HEK293T (cell line): ENCODE measurements at regions not wholly inside any gene's neighbourhood (a gene's known extent, or its start where the extent isn't known, plus 50 kb on each side); places are given as distances from the start of the nearest gene placed in this dataset.

Experiments used
- CTCF ChIA-PET: fragments of 350-600 bp; formaldehyde crosslinking; extraction: SDS; loops from one replicate; lab custom pipeline; 2021; ENCODE audit warnings: antibody characterized with exemption, inconsistent platforms; lab: Yijun Ruan, JAX
- POLR2A ChIA-PET: fragments of 350-600 bp; formaldehyde crosslinking; extraction: SDS; loops from one replicate; lab custom pipeline; 2020; ENCODE audit warnings: antibody characterized with exemption, inconsistent platforms; lab: Yijun Ruan, JAX
- DNase-seq: peaks from one replicate; pipeline ENCODE4 v3.0.0; 2012; ENCODE audit warnings: mixed read lengths; ENCODE audit errors: extremely low spot score
- ARNT ChIP-seq: fragments of 450-650 bp; IDR thresholded peaks from 2 replicates; pipeline ENCODE4 v1.6.1; 2017; ENCODE audit warnings: mild to moderate bottlenecking
- BHLHE40 ChIP-seq: fragments of 450-650 bp; IDR thresholded peaks from 2 replicates; pipeline ENCODE4 v1.6.1; 2016; ENCODE audit warnings: mild to moderate bottlenecking, moderate library complexity, borderline replicate concordance
- CTBP1 ChIP-seq: fragments of 450-650 bp; IDR thresholded peaks from 2 replicates; pipeline ENCODE4 v1.6.1; 2016; ENCODE audit warnings: borderline replicate concordance
- ELF4 ChIP-seq: fragments of 450-650 bp; IDR thresholded peaks from 2 replicates; pipeline ENCODE4 v1.6.1; 2017; ENCODE audit warnings: antibody characterized with exemption
- FOXA1 ChIP-seq: fragments of 450-650 bp; IDR thresholded peaks from 2 replicates; pipeline ENCODE4 v1.6.1; 2016; ENCODE audit warnings: mild to moderate bottlenecking
- FOXK2 ChIP-seq: fragments of 450-650 bp; IDR thresholded peaks from 2 replicates; pipeline ENCODE4 v1.6.1; 2016; ENCODE audit warnings: mild to moderate bottlenecking
- FOXM1 ChIP-seq: fragments of 450-650 bp; IDR thresholded peaks from 2 replicates; pipeline ENCODE4 v1.6.1; 2017; ENCODE audit warnings: mild to moderate bottlenecking, borderline replicate concordance
- HDGF ChIP-seq: fragments of 450-650 bp; IDR thresholded peaks from 2 replicates; pipeline ENCODE4 v1.6.1; 2017; ENCODE audit warnings: antibody characterized with exemption, borderline replicate concordance
- L3MBTL2 ChIP-seq: fragments of 450-650 bp; conservative IDR thresholded peaks from 2 replicates; pipeline ENCODE4 v1.6.1; 2016; ENCODE audit warnings: mild to moderate bottlenecking
- LEF1 ChIP-seq: fragments of 450-650 bp; IDR thresholded peaks from 2 replicates; pipeline ENCODE4 v1.6.1; 2017; ENCODE audit warnings: mild to moderate bottlenecking, borderline replicate concordance
- NFRKB ChIP-seq: fragments of 450-650 bp; IDR thresholded peaks from 2 replicates; pipeline ENCODE4 v1.6.1; 2016; ENCODE audit warnings: mild to moderate bottlenecking, moderate library complexity
- SP1 ChIP-seq: fragments of 450-650 bp; IDR thresholded peaks from 2 replicates; pipeline ENCODE4 v1.6.1; 2017
- SUZ12 ChIP-seq: fragments of 450-650 bp; IDR thresholded peaks from 2 replicates; pipeline ENCODE4 v1.6.1; 2016; ENCODE audit warnings: mild to moderate bottlenecking
- TARDBP ChIP-seq: fragments of 450-650 bp; IDR thresholded peaks from 2 replicates; pipeline ENCODE4 v1.6.1; 2016
- ZNF384 ChIP-seq: fragments of 450-650 bp; IDR thresholded peaks from 2 replicates; pipeline ENCODE4 v1.6.1; 2016
- TF ChIP-seq, protein P1 (sequence below): fragments of 450-650 bp; IDR thresholded peaks from 2 replicates; pipeline ENCODE4 v1.6.1; 2016

DNA sequence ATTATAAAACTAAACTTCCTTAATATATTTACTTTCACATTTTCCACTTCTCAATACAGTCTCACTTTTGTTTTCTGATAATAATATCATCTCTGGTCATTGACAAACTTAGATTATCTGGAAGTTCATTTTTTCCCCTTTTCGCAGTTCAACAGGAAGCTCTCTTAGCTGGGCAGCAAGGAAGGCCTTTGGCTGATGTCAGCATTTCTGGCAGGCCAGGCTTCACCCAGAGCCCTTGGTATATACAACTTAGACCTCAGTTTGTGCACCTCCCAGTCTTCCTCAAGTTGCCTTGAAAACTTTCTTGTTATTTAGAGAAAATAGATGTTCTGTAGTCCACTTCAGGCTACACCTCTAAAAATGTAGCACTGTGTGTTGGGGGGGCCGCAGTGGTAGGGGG is 1103.6 kb downstream of the AMY1C start:
- DNase-seq = no peak
- TF ChIP-seq TARDBP (no peak), ARNT (no peak), HDGF (no peak), L3MBTL2 (no peak), CTBP1 (no peak), FOXA1 (no peak), SUZ12 (no peak), BHLHE40 (no peak), FOXM1 (no peak), FOXK2 (no peak), NFRKB (no peak), ELF4 (no peak), ZNF384 (no peak), LEF1 (no peak), SP1 (no peak)
- TF ChIP-seq, protein P1, sequence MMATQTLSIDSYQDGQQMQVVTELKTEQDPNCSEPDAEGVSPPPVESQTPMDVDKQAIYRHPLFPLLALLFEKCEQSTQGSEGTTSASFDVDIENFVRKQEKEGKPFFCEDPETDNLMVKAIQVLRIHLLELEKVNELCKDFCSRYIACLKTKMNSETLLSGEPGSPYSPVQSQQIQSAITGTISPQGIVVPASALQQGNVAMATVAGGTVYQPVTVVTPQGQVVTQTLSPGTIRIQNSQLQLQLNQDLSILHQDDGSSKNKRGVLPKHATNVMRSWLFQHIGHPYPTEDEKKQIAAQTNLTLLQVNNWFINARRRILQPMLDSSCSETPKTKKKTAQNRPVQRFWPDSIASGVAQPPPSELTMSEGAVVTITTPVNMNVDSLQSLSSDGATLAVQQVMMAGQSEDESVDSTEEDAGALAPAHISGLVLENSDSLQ = no peak
- ChIA-PET CTCF (interaction anchor here (0.6 kb wide), 1 partner anchor 997 kb away, joined by 3 read pairs; no protein-coding TSS in a partner anchor), POLR2A (no interaction called here)

DNA sequence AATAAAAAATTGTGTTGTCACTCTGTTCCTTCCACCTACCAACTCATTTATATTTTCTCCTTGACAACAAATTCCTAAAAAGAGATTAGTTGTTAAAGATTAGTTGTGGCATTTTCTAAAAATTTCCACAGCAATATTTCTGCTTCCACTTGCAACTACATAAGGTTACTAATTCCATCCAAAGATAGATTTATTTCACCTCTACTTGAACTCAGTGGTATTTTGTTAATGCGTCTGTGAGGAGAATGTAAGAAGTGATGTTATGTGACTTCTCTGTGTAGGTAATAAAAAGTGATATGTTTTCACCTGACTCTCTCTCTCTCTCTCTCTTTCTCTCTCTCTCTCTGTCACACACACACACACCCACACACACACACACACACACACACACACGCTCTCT is 1104.8 kb downstream of the AMY1C start:
- POLR2A ChIA-PET = no interaction called here
- TF ChIP-seq FOXA1 (no peak), ELF4 (no peak), BHLHE40 (no peak), CTBP1 (no peak), FOXK2 (no peak), LEF1 (no peak), ZNF384 (no peak), FOXM1 (no peak), ARNT (no peak), TARDBP (no peak), SUZ12 (no peak), NFRKB (no peak), SP1 (no peak), HDGF (no peak), L3MBTL2 (no peak)
- TF ChIP-seq, protein P1 = no peak
- no peak for DNase-seq
- CTCF ChIA-PET = interaction anchor here (0.7 kb wide), 1 partner anchor 267 kb away, joined by 5 read pairs; no protein-coding TSS in a partner anchor

DNA sequence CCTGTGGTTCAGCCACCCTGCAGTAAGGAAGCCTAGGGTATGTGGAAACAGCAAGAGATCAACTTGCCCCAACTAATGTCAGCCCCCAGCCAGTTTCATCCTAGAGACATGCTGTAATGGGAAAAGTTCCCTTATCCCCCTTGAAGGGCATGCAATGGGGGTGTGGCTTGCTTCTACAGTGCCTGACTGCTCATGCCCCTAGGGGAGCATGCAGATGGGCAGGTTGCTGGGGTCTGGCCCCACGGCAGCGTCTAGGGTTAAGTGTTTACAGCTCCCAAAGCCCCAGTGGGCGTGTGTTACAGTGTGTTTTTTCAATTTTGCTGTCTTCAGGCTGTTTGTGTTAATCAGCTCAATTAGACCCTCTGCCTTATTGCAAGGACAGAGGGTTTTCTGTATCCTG is 1105.9 kb downstream of the AMY1C start:
- ChIA-PET POLR2A (no interaction called here), CTCF (no interaction called here)
- no peak for DNase-seq
- TF ChIP-seq HDGF = no peak
- no peak for TF ChIP-seq SUZ12
- TF ChIP-seq CTBP1 = no peak
- TF ChIP-seq L3MBTL2 = no peak
- no peak for TF ChIP-seq BHLHE40
- no peak for TF ChIP-seq SP1
- TF ChIP-seq TARDBP = no peak
- TF ChIP-seq, protein P1 = no peak
- TF ChIP-seq NFRKB = no peak
- no peak for TF ChIP-seq FOXM1
- no peak for TF ChIP-seq ZNF384
- no peak for TF ChIP-seq ELF4
- TF ChIP-seq FOXA1 = no peak
- no peak for TF ChIP-seq FOXK2
- TF ChIP-seq ARNT = no peak

DNA sequence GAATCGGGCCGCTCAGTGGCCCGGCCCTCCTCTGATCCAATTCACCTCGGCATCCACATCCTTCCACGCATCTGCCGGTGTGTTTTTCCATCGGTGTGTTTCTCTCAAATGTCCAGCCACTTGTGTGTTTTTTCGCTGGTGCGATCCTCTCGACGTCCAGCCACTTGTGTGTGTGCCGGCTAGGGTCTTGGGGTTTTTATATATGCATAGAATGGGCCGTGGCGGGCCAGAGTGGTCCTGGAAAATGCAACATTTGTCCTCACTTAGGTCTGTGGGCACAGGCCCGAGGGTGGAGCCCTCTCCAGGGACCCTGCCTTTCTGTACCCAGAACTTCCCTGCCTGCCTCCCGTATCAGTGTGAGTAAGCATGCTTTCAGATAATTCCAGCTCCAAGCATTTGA is 1106.4 kb downstream of the AMY1C start:
- ChIA-PET POLR2A (no interaction called here), CTCF (no interaction called here)
- DNase-seq = no peak
- TF ChIP-seq, protein P1 = no peak
- no peak for TF ChIP-seq HDGF
- TF ChIP-seq ARNT = no peak
- no peak for TF ChIP-seq L3MBTL2
- TF ChIP-seq FOXM1 = no peak
- TF ChIP-seq ZNF384 = no peak
- no peak for TF ChIP-seq NFRKB
- no peak for TF ChIP-seq SP1
- no peak for TF ChIP-seq LEF1
- no peak for TF ChIP-seq TARDBP
- TF ChIP-seq BHLHE40 = no peak
- no peak for TF ChIP-seq ELF4

DNA sequence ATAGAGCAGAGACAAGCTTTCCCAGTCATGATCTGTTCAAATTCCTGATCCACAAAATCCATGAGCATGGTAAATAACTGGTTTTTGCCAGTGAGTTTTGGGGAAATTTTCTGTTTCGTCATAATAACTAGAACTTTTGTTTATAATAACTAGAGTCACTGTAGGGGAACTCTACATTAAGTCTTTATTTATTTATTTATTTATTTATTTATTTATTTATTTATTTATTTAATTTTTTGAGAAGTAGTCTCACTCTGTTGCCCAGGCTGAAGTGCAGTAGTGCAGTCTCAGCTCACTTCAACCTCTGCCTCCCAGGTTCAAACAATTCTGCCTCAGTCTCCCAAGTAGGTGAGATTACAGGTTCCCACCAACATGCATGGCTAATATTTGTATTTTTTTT is 1106.8 kb downstream of the AMY1C start:
- DNase-seq = no peak
- ChIA-PET POLR2A (no interaction called here), CTCF (no interaction called here)
- TF ChIP-seq L3MBTL2 (no peak), FOXK2 (no peak), FOXA1 (no peak), NFRKB (no peak), ZNF384 (no peak), FOXM1 (no peak), CTBP1 (no peak), ELF4 (no peak), HDGF (no peak), SUZ12 (no peak), BHLHE40 (no peak), LEF1 (no peak), SP1 (no peak), ARNT (no peak), TARDBP (no peak)
- TF ChIP-seq, protein P1 = no peak
